Stimulated activated CD8-positive, alpha-beta memory T cell treated with anti-CD3 and anti-CD28 coated beads, Interleukin-2, amount 100 ng/mL, for 1 hour (primary cell): ENCODE measurements at regions not wholly inside any gene's neighbourhood (a gene's known extent, or its start where the extent isn't known, plus 50 kb on each side); places are given as distances from the start of the nearest gene placed in this dataset.
"Not testable (repeated sequence)": the region's sequence is repeated elsewhere in the genome, so short reads cannot be mapped to it uniquely, and the experiment has no call there.

ENCODE experiments used
- DNase-seq, 2 donors: peaks; one replicate each; pipeline ENCODE4 v3.0.0-alpha.2; 2020; ENCODE audit warnings: low read depth in 2 of 2

GRCh38 chrX:45992402-45993123, 552.7 kb downstream of the ZNF674 start:
- DNase-seq: no peak

DNA sequence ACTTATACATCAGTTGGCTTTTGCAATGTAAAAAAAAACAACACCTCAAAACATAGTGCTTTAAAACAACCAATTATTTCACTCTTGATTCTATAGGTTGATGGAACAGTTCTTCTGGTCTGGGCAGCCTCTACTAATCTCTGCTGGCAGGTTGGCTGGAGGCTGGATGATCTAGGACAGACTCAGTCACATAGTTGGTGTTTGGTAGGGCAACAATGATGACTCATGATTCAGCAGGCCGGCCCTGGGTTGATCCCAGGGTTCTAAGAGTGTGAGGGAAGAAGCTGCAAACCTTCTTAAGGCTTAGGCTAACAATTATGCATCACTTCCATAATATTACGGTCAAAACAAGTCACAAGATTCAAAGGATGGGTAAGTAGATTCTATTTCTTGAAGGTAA, 558.2 kb downstream of the ZNF674 start:
- DNase-seq: no peak

DNA sequence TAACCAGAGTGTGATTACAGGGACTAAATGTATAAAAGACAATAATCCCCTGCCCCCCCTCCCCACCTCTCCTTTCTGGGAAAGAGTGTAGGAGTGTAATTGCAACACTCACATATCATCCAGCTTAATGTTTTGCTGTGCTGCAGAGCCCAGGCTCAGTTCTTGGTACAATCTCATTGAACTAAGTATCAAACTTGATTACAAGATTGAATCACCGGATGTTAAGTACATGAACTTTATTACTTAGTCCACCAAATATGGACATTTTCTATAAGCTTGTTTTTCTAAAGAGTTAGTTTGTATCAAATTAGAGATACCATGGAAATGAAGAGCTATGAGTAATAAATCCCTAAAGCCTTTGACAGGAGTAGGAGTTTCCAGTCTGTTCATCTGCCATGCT, 559.1 kb downstream of the ZNF674 start:
- no peak for DNase-seq

DNA sequence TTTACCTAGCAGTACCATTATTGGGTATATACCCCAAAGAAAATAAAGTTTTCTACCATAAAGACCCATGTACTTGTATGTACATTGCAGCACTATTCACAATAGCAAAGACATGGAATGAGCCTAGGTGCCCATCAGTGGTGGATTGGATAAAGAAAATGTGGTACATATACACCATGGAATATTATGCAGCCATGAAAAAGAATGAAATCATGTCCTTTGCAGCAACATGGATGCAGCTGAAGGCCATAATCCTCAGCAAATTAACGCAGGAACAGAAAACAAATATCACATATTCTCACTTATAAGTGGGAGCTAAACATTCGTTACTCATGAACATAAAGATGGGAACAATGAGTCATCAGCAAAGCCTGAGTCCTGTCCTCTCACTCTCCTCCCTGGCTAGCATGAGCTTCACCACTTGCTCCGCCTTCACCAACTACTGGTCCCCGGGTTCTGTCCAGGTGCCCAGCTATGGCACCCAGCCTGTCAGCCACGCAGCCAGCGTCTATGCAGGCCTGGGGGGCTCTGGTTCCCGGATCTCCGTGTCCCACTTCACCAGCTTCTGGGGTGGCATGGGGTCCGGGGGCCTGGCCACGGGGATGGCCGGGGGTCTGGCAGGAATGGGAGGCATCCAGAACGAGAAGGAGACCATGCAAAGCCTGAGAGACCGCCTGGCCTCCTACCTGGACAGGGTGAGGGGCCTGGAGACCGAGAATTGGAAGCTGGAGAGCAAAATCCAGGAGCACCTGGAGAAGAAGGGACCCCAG, 562.1 kb downstream of the ZNF674 start:
- DNase-seq: not testable (repeated sequence)

DNA sequence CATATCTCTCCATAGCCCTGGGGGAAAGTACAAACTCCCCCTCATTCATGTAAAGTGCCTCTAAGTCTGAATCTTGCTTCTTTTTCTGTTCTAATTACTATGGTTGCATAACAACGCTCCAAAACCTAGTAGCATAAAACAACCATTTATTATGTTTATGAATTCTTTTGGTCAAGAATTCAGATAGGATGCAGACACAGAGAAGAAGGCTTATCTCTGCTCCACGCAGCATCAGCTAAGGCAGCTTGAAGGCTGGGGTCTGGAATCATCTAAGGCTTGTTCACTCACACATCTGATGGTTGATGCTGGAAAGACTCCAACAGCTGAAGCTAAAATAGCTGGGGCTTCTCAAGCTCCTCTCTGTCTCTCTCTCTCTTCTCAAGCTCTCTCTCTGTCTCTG, 564.5 kb downstream of the ZNF674 start:
- no peak for DNase-seq

DNA sequence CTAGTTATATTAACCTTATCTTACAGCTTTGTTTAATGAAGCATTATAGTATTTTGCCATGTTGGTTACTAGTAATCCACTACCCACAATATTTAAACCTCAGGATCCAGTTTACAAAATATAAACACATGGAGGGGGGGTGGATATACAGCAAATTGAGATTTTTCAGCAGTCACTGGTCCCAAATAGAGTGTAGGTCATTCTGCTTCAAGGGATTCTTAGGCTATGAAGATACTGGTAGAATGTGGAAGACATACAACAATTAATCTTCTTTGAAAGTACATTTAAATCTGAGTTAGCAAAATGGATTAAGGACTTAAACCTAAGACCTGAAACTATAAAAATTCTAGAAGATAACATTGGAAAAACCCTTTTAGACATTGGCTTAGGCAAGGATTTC, 569.6 kb downstream of the ZNF674 start:
- DNase-seq: no peak

GRCh38 chrX:45972636-45973035, 572.6 kb downstream of the ZNF674 start:
- DNase-seq: no peak

DNA sequence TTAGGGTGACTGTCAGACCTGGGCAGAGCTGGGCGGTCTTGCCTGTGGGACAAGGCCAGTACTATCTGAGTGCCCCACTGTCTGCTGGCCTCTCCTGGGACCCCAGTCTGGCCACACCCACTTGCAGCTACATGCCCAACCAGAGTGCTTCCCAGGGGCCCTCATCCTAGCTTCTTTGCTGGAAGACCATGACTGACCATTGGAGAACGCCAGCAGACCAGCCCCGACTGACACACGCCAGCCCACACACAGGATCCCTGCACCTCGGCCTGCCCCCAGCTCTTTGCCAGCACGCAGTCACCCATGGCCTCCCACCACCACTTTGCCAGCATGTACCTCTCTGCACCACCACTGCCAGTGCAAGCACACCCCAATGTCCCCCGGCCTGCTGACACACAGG, 585.7 kb downstream of the ZNF674 start:
- DNase-seq: no peak

DNA sequence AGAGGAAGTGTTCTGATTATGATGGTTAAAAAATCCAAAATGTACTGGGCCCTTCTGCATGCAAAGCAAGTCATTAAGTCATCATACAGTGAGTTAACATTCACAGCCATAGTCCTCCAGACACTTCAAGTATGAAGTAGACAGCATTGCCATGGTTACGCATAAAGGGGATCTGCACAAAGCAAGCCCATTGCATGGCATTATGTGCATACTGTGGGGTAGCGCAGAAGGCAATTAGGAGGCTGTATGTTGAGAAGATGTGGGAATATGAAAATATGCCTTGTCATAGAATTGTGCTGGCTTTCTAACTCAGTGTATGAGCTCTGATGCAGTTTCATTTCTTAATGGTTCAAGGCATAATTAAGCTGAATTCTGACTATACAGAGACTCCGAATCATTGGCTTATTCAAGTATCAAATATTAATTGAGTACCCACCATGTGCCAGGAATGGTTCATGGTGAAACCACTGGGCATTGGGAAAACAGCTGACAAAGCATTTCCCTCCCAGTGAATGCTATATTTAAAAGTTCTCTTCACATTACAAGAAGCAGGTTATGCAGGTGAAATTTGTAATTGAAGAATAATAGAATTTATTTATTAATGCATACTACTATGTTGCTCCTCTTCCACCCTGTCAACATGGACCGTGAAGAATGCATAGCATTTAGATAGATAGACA, 588.9 kb downstream of the ZNF674 start:
- DNase-seq: no peak

- DNase-seq: no peak
Measured at GRCh38 chrX:45955661-45956060, 589.6 kb downstream of the ZNF674 start.

GRCh38 chrX:45954026-45954425, 591.2 kb downstream of the ZNF674 start:
- no peak for DNase-seq

- no peak for DNase-seq
Measured at GRCh38 chrX:45952030-45952429, 593.2 kb downstream of the ZNF674 start.

DNA sequence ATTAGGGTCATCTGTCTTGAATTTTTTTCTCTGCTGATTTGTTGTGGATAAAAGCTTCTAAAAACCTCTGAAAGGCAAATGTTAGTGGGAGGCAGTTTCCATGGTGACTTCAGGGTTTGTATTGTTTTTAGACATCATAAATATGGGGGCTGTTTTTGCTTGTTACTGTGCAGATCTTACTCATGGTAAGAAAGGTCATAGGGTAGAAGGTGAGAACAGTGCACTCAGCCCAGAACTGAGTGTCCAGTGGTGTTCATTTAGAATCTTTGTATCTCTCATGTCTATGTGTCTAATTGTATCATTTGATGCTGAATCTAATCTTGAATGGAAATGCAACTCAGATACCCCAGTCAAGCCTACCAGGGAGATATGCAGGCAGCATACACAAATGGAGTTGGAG, 609.8 kb downstream of the ZNF674 start:
- DNase-seq: no peak

- no peak for DNase-seq
Measured at GRCh38 chrX:45912316-45912715, 632.9 kb downstream of the ZNF674 start.

DNA sequence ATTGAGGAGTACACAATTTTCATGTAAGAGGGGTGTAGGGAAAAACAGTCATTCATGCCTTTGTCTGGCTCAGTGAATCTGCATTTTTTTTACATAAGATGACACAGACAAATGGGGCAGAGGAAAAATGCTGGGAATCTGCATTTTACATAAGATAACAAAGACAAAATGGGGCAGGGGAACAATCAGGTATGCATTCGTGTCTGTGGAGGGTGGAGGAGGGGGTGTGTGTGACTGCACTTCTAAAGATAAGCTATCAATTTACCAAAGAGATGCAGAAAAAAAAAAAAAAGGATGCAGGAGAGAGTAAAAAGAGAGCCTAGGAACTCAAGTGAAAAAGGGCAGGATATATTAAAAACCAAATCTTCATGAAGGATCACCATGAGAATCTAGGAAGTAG, 637.4 kb downstream of the ZNF674 start:
- DNase-seq: no peak

GRCh38 chrX:45903781-45904201, 641.4 kb downstream of the ZNF674 start:
- no peak for DNase-seq

- no peak for DNase-seq
Measured at GRCh38 chrX:45900766-45901615, 644.2 kb downstream of the ZNF674 start.

GRCh38 chrX:45894864-45895645, 650.2 kb downstream of the ZNF674 start:
- DNase-seq: no peak

DNA sequence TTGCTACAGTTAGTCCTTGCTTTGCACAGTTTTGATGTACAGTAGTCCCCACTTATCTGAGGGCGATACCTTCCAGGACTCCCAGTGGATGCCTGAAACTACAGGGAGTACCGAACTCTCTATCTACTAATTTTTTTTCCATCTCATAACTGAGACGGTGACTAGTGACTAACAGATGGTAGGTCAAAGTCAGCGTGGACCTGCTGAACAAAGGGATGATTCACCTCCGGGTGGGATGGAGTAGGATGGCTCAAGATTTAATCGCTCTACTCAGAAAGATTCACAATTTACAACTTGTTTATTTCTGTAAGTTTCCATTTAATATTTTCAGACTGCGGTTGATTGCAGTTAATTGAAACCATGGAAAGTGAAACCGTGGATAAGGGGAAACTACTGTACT, 655.8 kb downstream of the ZNF674 start:
- DNase-seq: no peak

DNA sequence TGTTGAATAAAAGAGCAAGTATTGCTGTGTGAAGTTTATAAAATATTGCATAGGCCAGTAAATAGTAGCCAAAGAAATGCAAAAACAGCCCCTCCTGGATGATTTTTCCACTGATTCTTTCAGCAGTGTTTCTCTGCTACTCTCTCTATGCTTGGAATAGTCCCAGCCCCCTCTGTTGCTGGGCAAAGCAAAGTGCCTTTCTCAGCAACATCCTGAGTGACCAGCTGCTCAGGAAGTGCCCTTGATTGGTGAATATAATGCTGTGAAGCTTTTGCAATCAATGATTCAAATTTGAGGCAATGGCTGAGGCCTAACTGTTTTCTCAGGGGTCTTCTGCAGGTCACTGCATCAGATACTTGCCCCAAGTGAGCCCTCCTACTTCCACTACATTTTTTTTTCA, 656.7 kb downstream of the ZNF674 start:
- no peak for DNase-seq

DNA sequence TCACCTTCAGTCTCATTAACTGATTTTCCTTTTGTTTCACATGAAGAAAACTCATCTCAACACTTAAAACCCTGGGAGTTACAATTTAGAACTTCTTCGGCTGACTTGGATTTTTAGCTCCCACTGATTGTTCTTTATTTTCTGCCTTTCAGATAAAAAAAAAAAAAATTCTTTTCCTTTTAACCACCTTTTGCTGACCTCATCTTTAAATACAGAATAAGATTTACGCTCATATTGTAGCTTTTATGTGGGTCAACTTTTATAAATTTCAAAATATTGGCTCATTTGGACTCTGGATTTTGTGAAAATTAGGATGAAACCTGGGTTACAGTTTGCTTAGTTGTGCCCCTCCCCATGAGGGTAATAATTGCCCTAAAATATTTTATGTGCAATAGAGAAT, 659.3 kb downstream of the ZNF674 start:
- no peak for DNase-seq
